ENCODE measurements at regions not wholly inside any gene's neighbourhood (a gene's known extent, or its start where the extent isn't known, plus 50 kb on each side); places are given as distances from the start of the nearest gene placed in this dataset.
"Not testable (repeated sequence)": the region's sequence is repeated elsewhere in the genome, so short reads cannot be mapped to it uniquely, and the experiment has no call there.

- not testable (repeated sequence) for DNase-seq (ENCODE audit: low read depth)
Observed at GRCh38 chr19:30680399-30680798, 308.2 kb downstream of the ZNF536 start.

DNA sequence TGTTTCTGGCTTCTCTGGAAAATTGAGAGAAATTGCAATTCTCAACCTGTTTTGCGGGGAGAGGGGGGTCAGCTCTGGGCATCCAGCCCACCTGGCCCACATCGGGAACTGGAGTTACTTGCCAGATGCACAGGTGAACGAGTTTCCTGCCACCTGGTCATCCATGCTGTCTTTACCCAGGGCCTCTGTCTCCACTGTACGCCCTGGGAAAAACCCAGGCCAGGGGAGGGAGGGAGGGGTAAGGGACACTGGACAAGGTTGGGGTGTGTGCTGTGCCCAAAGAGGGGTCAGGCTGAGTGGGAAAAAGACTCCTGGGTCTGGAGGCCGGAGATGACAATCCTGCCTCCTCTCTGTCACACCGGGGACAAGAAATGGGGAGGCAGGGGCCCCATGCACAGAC, 307.6 kb downstream of the ZNF536 start:
- no peak for DNase-seq (ENCODE audit: low read depth)

DNA sequence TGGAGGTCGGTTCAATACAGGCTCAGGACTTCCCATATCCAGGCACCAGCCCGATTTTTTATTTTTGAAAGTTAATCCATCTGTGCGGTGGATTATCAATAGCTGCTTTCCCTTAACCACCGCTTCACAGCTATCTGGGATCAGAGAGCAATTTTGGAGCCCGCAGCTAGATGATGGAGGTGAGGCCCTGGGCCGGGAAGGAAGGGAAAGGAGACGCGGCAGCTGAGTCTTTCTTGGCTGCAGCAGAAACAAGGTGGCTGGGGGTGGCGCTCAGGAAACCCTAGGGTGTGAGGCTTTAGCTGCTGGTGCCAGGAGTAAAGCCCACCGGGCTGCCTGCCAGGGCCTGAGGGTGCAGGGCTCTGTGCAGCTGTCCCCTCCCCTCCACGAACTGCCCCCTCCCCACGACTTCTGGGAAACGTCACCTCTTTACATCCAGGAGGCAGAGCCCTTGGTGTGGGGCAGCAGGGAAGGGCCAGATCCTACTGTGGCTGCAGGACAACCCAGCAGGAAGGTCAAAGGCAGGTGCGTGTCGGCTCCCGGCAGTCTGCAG, 307.0 kb downstream of the ZNF536 start:
- no peak for DNase-seq (ENCODE audit: low read depth)

- DNase-seq (ENCODE audit: low read depth): no peak
Observed at GRCh38 chr19:30678168-30678567, 306.0 kb downstream of the ZNF536 start.

- DNase-seq (ENCODE audit: low read depth): no peak
Observed at GRCh38 chr19:30677702-30678101, 305.5 kb downstream of the ZNF536 start.

DNA sequence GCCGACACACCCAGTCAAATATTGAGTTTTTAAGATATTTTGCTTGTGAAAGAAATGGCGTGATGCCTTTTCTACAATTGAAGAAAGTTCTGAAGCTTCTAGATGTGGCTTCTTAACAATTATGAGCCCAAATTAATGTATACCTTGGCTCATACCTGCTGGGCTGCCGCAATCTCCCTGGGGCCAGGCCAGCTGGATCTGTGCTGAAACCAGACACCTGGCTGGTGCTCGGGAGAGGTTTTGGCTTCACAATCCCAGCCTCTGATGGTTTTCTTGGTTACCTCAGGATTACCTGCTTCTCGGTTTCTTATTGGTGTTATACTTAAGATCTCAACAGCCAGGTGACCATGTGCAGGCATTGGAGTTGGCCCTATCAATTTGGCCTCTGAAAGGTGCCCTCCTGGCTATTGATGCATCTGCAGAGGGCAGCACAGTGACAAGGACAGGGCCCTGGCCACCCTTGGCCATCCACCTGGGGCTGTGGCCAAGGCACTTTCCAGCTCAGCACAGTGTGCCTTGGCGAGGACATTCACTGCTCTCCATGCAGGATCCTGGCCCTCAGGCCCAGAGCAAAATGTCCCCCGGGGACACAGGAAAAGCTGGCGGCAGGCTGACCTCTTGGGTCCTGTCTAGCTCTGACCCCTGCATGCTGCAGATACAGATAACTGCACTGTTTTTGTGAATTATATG, 305.0 kb downstream of the ZNF536 start:
- DNase-seq (ENCODE audit: low read depth): no peak

DNA sequence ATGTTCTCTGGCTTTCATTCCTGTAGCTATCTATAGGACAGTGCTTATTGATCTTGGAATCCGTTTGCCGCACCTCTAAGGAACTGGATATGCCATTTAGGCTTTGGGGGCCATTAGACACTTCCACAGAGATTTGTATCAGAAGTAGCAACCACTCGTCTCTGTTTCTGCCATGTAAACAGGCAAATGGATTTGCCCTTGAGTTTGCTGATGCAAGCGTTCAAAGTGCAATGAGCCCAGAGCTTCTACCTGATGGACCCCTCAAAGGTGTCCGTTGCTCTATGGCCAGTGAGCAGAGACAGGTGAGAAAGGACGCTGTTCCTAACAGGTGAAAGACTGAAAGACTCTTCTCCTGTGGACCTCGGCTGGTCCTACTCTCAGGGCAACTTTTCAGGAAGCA, 302.9 kb downstream of the ZNF536 start:
- DNase-seq (ENCODE audit: low read depth): no peak

GRCh38 chr19:30674656-30675055, 302.5 kb downstream of the ZNF536 start:
- DNase-seq (ENCODE audit: low read depth): no peak

- no peak for DNase-seq (ENCODE audit: low read depth)
Observed at GRCh38 chr19:30673336-30673735, 301.2 kb downstream of the ZNF536 start.

- DNase-seq (ENCODE audit: low read depth): no peak
Observed at GRCh38 chr19:30672926-30673325, 300.7 kb downstream of the ZNF536 start.

GRCh38 chr19:30671622-30672051, 299.5 kb downstream of the ZNF536 start:
- no peak for DNase-seq (ENCODE audit: low read depth)

- no peak for DNase-seq (ENCODE audit: low read depth)
Observed at GRCh38 chr19:30671367-30671619, 299.1 kb downstream of the ZNF536 start.

- no peak for DNase-seq (ENCODE audit: low read depth)
Observed at GRCh38 chr19:30670562-30671366, 298.6 kb downstream of the ZNF536 start.

- DNase-seq (ENCODE audit: low read depth): no peak
Observed at GRCh38 chr19:30670011-30670329, 297.8 kb downstream of the ZNF536 start.

DNA sequence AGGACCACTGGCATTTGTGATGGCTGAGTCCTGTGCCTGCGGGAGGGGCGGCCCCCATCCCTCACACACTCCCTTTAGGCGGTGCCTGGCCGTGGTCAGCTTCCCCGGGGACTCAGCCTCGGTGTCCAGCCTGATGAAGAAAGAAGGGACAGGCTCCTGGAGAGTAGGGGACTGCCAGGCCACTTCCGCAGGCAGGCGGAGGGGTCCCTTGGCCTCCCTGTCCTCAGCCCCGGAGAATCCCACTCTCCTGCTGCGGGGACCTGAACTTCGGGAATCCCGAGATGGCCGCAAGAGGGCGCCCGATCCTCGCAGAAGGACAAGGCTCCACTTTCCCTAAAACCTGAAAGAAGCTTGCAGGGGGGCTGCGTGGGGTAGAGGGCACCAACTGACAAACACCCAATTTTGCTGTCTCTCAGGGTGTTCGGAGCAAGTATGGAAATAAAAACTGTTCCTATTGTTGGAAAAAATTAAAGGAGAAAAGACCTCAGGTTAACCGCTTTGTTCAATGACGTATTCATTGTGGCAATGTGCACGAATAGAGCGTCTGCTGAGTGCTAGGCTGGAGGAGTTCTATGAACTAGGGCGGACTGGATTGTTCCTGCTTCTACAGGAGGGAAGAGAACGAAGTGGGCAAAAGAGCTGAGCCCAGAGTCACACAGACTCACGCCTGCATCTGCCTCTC, 297.3 kb downstream of the ZNF536 start:
- peak; percentile 43 for DNase-seq (ENCODE audit: low read depth)

DNA sequence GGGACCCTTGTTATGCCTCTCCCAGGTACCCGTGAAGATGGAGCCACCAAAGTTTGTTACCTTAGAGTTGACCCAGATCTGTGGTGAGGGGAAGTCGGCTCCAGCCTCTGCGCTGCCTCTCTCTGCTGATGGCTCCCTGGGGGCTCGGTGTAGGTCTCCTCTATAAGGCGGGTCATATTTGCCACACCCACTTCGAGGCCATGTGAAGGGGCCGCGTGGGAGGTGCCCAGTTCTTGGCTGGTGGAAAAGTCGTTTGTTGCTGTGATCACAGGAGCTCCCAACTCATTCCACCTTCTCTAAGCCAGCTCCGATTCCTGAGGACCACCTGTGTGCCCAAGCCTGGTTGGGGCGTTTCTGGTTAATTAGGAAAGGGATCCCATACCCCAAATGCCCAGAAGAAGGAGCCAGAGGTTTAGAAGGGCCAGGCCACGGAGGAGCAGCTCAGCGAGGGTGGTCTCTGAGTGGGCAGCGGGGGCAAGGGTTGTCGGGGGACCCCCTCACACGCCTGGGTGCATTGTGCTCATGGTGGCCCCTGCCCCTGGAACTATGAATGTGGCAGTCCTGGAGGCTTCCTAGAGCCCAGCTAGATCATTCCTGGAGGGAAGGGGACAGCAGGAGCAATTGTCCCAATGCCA, 296.5 kb downstream of the ZNF536 start:
- DNase-seq (ENCODE audit: low read depth): no peak

DNA sequence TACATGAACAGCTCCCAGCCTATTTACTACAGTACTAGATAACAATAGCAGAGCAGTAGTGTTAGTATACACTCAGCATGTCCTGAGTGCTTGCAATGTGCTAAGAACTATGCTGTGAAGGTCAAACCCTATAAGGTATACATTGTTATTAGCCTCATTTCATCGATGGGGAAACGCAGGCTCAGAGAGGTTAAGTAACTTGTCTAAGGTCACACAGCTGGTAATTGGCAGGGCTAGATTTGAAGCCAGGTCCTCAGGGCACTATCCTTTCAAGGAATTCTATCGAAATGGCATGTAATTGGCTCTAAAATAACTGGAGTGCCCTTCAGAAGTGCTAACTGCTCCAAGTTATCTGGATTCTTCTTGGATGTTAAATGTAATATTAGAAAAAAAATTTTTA, 295.6 kb downstream of the ZNF536 start:
- DNase-seq (ENCODE audit: low read depth): no peak

DNA sequence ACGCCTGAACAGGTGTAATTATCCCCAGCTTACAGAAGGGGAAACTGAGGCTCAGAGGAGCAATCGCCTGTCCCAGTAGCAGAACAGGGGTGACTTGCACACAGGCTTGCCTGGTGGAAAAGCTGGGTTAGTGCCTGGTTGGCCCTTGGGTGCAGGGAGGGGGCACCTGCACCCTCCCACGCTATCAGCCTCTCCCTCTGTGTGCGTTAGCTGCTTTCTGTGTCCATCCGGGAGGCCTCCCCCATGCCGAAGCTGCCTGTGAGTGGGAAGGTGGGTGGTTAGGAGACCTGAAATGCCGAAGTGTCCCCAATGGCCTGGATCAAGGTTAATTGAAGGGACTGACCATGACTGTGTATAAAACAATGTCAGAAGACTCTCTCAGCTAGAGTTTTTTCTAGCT, 295.0 kb downstream of the ZNF536 start:
- DNase-seq (ENCODE audit: low read depth): no peak

- DNase-seq (ENCODE audit: low read depth): peak; percentile 36
Observed at GRCh38 chr19:30666301-30666803, 294.2 kb downstream of the ZNF536 start.

- no peak for DNase-seq (ENCODE audit: low read depth)
Observed at GRCh38 chr19:30665449-30665848, 293.3 kb downstream of the ZNF536 start.

DNA sequence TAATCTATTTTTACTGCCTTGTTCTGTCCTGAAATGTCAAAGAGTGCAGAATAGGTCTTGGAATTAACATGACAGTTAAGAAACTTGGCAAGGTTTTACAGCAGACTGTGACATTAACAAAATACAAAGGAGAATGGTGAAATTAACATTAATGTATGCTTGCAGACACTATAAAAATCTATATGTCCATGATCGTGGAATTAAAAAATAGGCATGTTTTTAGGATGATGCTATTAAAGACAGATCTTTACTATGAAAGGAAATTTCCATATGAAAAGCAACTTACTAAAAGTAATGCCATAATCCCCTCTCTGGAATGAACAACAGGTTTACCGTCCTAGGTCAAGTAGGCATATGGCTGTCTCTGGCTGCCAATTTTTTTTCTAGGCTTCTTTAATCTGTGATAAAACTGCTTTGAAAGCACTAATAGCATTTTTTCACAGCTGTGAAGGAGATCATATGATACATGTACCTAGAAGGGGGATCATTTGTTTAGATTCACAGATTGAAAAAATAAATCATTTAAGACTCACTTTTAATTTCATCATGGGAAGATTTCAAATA, 291.5 kb downstream of the ZNF536 start:
- no peak for DNase-seq (ENCODE audit: low read depth)

DNA sequence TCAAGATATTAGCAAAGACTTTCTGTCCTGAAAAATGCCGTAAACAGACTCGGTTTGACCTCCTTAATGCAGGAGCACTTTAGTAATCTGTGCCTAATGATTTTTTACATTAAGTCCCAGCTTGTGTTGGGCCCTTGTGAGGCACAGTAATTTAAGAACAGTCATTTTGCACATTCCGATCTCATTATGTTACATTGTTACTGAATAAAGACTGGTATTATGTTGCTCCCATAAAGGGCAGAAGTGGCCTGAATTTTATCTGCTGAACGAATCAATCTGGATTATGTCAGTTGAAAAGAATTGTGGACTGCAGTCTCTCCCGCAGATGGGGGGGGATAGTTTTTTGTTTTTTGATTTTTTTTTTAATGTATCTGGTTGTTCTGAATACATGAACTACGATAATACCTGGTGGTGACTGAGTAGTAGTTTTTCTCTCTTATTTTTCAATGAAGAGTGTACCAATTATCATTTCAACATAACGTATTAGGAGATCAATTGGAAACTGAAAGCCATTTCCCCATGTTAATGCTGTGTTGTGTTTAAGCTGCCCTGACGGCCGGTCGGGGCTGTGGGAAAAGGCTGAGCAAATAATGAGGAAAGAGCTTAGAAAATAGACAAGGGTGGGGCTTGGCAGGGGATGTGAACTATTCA, 290.2 kb downstream of the ZNF536 start:
- DNase-seq (ENCODE audit: low read depth): no peak
